Effector memory CD8-positive, alpha-beta T cell (primary cell): ENCODE measurements at regions not wholly inside any gene's neighbourhood (a gene's known extent, or its start where the extent isn't known, plus 50 kb on each side); places are given as distances from the start of the nearest gene placed in this dataset.

ENCODE experiments used
- ATAC-seq: fragments of 150-1000 bp; cut with Tn5 transposase; replicated peaks from 2 replicates; pipeline ENCODE4 v1.10.0; 2021; ENCODE audit warnings: mild to moderate bottlenecking, moderate library complexity
- DNase-seq, 3 experiments: peaks; one replicate each; pipeline ENCODE4 v3.0.0; 2021
- H3K27ac Mint-ChIP-seq, 2 donors: one replicate each; pipeline ENCODE4 v1.8.0; 2022; ENCODE audit warnings: mild to moderate bottlenecking in 2 of 2, mixed read lengths in 2 of 2, moderate library complexity in 2 of 2
- H3K27me3 Mint-ChIP-seq, 2 donors: one replicate each; pipeline ENCODE4 v1.8.0; 2022; ENCODE audit warnings: mixed read lengths in 2 of 2
- H3K36me3 Mint-ChIP-seq: one replicate; pipeline ENCODE4 v1.8.0; 2022; ENCODE audit warnings: mild to moderate bottlenecking, moderate library complexity, mixed read lengths; ENCODE audit not compliant: insufficient read depth
- H3K4me1 Mint-ChIP-seq, 2 donors: one replicate each; pipeline ENCODE4 v1.8.0; 2022; ENCODE audit warnings: low read depth in 2 of 2, mixed read lengths in 2 of 2
- H3K4me3 Mint-ChIP-seq, 2 donors: one replicate each; pipeline ENCODE4 v1.8.0; 2022; ENCODE audit warnings: mild to moderate bottlenecking in 2 of 2, mixed read lengths in 2 of 2, moderate library complexity in 2 of 2
- H3K9me3 Mint-ChIP-seq, 2 donors: one replicate each; pipeline ENCODE4 v1.8.0; 2022; ENCODE audit warnings: mixed read lengths in 2 of 2

DNA sequence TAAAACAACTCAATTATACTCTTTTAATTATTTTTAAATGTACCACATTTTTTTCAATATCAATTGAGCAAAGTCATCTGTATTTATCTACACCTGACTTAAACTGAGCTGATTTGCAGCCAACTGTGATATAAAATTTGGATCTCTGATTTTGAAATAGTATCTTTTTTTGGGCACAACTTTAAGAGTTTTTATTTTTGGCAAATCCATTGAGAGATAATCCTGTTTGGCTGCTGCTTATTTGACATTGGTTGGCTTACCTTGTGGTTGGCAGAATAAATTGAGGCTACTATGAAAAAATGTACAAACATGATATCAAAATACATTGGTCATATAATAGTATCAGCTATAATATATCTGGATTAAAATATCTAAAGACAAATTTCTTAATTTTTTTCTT is 656.0 kb upstream of the NDST4 start:
- Mint-ChIP-seq H3K27me3 (no peaks in the 10 kb centered on the region), H3K4me3 (no peak overlapping the region), H3K9me3 (peaks cover 0 to 3% of the 10 kb centered on the region in 2 donors), H3K4me1 (no peaks in the 10 kb centered on the region), H3K27ac (no peak overlapping the region), H3K36me3 (no peaks in the 10 kb centered on the region)
- no peak for DNase-seq
- ATAC-seq: no peak

DNA sequence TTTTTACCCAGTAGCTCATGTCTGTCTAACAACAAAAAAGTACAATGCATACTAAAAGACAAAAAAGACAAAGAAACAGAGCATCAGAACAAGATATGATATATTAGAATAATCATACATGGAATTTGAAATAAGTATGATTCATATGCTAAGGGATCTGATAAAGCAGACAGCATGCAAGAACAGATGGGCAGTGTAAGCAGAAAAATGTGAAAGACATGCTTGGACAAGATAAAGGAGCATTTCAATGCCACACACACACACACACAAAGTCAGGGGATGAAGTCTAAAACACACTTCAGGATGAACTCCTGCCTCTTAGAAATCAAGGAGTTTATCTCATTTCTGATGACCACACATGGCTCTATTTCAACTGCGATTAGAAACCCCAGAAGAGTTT is 649.6 kb upstream of the NDST4 start:
- Mint-ChIP-seq H3K27me3 (no peaks in the 10 kb centered on the region), H3K27ac (no peak overlapping the region), H3K4me1 (no peaks in the 10 kb centered on the region), H3K36me3 (no peaks in the 10 kb centered on the region), H3K9me3 (peaks cover 0 to 3% of the 10 kb centered on the region in 2 donors), H3K4me3 (no peak overlapping the region)
- no peak for ATAC-seq
- no peak for DNase-seq

DNA sequence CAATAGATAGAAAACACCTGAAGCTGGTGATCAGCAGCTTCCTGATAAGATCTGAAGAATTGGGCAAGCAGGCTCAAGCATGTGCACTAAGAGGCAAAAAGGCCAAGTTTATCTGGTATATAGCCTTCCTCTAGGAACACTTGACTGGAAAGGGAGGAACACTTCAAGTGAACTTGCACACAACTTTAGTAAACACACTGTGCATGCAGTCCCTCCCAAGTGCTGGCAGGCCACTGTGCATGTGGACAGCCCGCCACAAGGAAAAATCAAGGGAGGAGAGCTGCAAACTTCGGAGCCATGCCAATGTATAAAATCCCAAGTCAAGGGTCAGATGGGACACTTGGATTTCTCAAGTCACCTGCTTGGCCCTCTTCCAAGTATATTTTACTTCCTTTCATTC is 645.8 kb upstream of the NDST4 start:
- peaks cover 0 to 2% of the 10 kb centered on the region in 2 donors for H3K9me3 Mint-ChIP-seq
- no peaks in the 10 kb centered on the region for H3K27me3 Mint-ChIP-seq
- DNase-seq: no peak
- ATAC-seq: no peak
- no peak overlapping the region for H3K27ac Mint-ChIP-seq
- no peaks in the 10 kb centered on the region for H3K4me1 Mint-ChIP-seq
- no peak overlapping the region for H3K4me3 Mint-ChIP-seq
- no peaks in the 10 kb centered on the region for H3K36me3 Mint-ChIP-seq

DNA sequence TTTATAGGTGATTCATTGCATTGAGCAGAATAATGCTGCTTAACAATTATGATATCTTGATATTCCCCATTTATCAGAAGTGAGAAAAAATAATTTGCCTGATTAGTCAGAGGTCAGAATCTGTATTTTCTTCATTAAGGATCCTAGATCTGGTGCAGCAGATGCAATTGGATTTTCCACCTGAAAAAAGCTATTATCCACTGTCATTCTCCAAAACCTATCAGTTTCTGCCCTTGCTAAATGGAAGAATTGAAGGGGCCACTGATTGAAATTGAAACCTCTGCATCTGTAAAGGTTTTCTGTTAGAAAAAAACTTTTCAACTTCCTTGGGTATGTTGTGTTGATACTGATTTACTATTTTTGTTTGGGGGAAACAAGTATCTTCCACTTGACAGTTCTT is 636.0 kb upstream of the NDST4 start:
- peaks cover 0 to 9% of the 10 kb centered on the region in 2 donors for H3K9me3 Mint-ChIP-seq
- no peaks in the 10 kb centered on the region for H3K4me1 Mint-ChIP-seq
- ATAC-seq: no peak
- no peak for DNase-seq
- no peak overlapping the region for H3K27ac Mint-ChIP-seq
- H3K36me3 Mint-ChIP-seq: no peaks in the 10 kb centered on the region
- no peak overlapping the region for H3K4me3 Mint-ChIP-seq
- H3K27me3 Mint-ChIP-seq: no peaks in the 10 kb centered on the region

DNA sequence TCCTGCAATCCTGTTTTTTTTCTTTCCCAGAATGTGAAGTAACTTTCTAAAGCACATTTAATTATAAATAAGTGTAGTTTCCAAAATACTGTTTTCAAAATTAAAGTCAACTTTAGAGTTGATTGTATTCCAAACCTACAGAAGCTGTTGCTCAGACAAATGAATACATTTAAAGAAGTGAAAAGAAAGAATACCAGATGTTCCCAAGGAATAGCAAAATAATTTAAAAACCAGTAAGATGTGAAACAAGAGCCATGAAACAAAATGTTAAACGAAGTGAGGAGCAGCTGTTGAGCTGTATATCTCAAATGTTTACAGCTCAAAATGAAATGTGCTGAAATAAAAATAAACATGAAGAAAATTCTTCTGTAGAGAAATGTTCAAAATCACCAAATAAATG is 627.4 kb upstream of the NDST4 start:
- H3K36me3 Mint-ChIP-seq: no peaks in the 10 kb centered on the region
- no peaks in the 10 kb centered on the region for H3K27me3 Mint-ChIP-seq
- peaks cover 0 to 2% of the 10 kb centered on the region in 2 donors for H3K9me3 Mint-ChIP-seq
- ATAC-seq (no peak), DNase-seq (no peak)
- no peaks in the 10 kb centered on the region for H3K4me1 Mint-ChIP-seq
- H3K4me3 Mint-ChIP-seq: no peak overlapping the region
- H3K27ac Mint-ChIP-seq: no peak overlapping the region

DNA sequence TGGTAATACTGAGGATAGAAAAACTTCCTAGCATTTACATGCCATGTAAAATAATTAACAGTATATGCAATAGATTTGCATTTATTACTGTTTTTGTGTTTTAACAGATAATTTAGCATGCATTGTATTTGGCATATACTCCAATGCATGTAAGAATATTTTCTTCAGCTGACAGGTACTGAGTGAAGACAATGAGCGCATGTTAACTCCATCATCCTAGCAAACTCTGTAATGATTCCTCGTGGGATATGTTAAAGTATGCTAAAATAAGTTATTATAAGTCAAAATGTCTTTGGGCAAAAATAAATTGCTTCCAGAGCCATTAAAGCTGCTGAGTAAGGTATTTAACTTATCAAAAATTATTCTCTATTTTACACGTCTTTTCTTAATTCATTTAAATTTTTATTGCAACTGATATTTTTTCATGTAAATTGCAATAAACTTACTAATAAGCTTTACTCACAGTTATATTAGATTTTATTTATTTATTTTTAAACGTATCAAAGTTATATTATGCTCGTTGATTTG is 616.4 kb upstream of the NDST4 start:
- H3K36me3 Mint-ChIP-seq: no peaks in the 10 kb centered on the region
- DNase-seq: no peak
- peaks cover 0 to 8% of the 10 kb centered on the region in 2 donors for H3K9me3 Mint-ChIP-seq
- no peaks in the 10 kb centered on the region for H3K4me1 Mint-ChIP-seq
- no peak for ATAC-seq
- H3K4me3 Mint-ChIP-seq: no peak overlapping the region
- no peaks in the 10 kb centered on the region for H3K27me3 Mint-ChIP-seq
- H3K27ac Mint-ChIP-seq: no peak overlapping the region

DNA sequence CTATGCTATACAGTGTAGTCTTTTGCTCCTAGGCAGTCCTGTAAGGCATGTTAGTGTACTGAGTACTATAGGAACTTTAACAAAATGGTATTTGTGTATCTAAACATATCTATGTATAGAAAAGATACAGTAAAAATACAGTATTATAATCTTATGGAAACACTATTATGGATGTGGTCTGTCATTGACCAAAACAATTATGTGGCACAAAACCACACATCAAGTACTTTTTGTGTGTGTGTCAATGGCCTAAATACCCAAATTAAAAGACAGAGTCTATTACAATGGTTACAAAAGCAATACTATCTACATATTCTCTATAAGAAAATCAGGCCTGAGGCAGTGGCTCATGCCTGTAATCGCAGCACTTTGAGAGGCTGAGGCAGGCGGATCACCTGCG is 610.2 kb upstream of the NDST4 start:
- no peaks in the 10 kb centered on the region for H3K27me3 Mint-ChIP-seq
- ATAC-seq (no peak), DNase-seq (no peak)
- peaks cover 0 to 8% of the 10 kb centered on the region in 2 donors for H3K9me3 Mint-ChIP-seq
- no peak overlapping the region for H3K4me3 Mint-ChIP-seq
- no peak overlapping the region for H3K27ac Mint-ChIP-seq
- H3K36me3 Mint-ChIP-seq: no peaks in the 10 kb centered on the region
- H3K4me1 Mint-ChIP-seq: no peaks in the 10 kb centered on the region

DNA sequence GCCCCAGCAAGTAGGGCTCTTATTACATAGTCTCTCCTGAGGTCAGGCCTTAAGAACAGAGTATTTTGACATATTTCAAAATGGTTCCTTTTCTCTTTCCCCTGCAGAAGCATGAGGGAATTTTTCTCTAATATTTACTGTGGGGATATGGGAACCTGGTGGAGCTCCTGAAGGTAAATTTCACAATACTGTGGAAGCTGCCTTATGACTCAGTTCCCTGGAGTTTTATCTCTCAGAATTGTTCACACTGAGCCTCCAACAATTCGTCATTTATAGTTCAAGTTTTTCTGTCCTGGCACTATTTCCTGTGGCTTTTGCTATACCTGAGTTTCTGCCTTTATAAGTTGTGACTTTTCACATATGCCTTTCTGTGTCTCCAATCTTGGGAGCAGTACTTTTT is 607.2 kb upstream of the NDST4 start:
- no peak overlapping the region for H3K27ac Mint-ChIP-seq

DNA sequence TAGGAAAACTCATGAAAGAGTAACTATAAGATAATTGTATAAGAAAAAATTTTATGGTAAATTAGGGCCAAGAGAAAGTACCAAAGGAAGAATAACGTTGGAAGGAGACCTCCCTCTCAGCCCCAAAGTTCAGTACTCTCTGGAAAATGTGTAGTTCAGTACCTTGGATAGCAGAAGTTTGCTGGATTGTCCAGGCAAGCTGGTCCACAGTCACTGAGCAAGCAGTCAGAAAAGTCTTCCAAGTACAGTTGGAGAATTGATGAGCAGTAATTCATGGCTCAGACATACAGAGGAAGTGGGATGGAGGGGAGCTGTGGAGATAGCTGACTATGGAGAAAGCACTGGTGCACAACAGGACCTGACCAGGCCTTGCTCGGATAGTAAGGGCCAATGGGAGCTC is 598.2 kb upstream of the NDST4 start:
- H3K36me3 Mint-ChIP-seq: no peaks in the 10 kb centered on the region

More for the DNA sequence above, 607.2 kb upstream of the NDST4 start:
- Mint-ChIP-seq H3K4me1 (no peaks in the 10 kb centered on the region), H3K9me3 (peaks cover 0 to 6% of the 10 kb centered on the region in 2 donors), H3K36me3 (no peaks in the 10 kb centered on the region), H3K27me3 (no peaks in the 10 kb centered on the region), H3K4me3 (no peak overlapping the region)
- no peak for ATAC-seq
- no peak for DNase-seq

DNA sequence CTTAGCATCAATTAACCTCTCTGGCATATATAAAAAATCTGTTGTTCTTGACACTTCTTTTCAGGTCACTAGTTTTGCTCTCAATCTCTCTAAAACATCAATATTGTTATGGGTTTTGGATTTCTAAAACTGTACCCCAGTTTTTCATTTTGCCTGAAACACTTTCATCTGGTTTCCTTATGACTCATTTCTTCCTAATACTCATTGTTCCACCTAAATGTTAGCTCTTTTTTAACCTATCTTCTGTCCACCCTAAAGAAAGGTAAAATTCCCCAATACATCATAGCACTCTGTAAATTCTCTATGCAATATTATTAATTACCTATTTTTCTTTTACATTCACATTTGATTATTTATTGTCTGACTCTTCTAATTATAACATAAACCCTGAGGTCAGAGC is 575.5 kb upstream of the NDST4 start:
- ATAC-seq: no peak
- no peak overlapping the region for H3K4me3 Mint-ChIP-seq
- H3K27me3 Mint-ChIP-seq: no peaks in the 10 kb centered on the region
- no peaks in the 10 kb centered on the region for H3K36me3 Mint-ChIP-seq
- peaks cover 5 to 16% of the 10 kb centered on the region in 2 donors for H3K9me3 Mint-ChIP-seq
- H3K27ac Mint-ChIP-seq: no peak overlapping the region
- DNase-seq: no peak
- H3K4me1 Mint-ChIP-seq: no peaks in the 10 kb centered on the region

More for the DNA sequence above, 598.2 kb upstream of the NDST4 start:
- DNase-seq: no peak
- Mint-ChIP-seq H3K4me3 (no peak overlapping the region), H3K9me3 (peaks cover 0 to 4% of the 10 kb centered on the region in 2 donors), H3K4me1 (no peaks in the 10 kb centered on the region), H3K27me3 (no peaks in the 10 kb centered on the region), H3K27ac (no peak overlapping the region)
- ATAC-seq: no peak

DNA sequence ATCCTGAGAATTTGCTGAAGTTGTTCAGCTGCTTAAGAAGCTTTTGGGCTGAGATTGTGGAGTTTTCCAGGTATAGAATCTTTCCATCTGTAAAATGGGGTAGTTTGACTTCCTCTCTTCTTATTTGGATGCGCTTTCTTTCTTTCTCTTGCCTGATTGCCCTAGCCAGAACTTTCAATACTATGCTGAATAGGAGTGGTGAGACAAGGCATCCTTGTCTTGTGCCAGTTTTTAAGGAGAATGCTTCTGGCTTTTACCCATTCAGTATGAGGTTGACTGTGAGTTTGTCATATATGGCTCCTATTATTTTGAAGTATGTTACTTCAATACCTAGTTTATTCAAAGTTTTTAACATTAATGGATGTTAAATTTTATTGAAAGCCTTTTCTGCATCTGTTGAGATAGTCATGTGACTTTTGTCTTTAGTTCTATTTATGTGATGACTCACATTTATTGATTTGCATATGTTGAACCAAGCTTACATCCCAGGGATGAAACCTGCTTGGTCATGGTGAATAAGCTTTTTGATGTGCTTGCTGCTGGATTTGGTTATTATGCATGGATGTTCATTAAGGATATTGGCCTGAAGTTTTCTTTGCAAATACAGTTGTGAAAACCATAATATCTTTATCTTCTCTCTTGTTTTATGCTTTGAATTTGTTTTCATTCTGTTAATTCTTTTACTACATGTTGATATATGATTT is 573.8 kb upstream of the NDST4 start:
- DNase-seq (no peak), ATAC-seq (no peak)
- Mint-ChIP-seq H3K4me3 (no peak overlapping the region), H3K4me1 (no peaks in the 10 kb centered on the region), H3K9me3 (peaks cover 4 to 16% of the 10 kb centered on the region in 2 donors), H3K27ac (no peak overlapping the region), H3K27me3 (no peaks in the 10 kb centered on the region), H3K36me3 (peaks cover 2% of the 10 kb centered on the region)

DNA sequence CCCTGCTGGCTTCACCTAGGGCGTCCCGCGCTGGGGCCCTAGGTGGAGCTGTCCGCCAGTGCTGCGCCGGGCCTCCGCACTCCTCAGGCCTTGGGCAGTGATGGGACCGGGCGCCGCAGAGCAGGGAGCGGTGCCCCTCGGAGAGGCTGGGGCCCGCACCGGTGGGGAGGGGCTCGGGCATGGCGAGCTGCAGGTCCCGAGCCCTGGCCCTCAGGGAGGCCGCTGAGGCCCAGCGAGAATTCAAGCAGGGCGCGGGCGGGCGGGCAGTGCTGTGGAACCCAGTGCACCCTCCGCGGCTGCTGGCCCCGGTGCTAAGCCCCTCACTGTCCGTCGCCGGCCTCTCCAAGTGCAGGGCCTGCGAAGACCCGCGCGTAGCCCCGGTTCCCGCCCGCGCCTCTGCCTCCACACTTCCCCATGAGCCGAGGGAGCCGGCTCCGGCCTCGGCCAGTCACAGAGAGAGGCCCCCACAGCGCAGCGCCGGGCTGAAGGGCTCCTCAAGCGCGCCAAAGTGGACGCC is 565.1 kb upstream of the NDST4 start:
- Mint-ChIP-seq H3K27ac (no peak overlapping the region), H3K9me3 (peaks cover 1 to 10% of the 10 kb centered on the region in 2 donors), H3K27me3 (no peaks in the 10 kb centered on the region), H3K36me3 (peaks cover 2% of the 10 kb centered on the region), H3K4me3 (no peak overlapping the region), H3K4me1 (no peaks in the 10 kb centered on the region)
- ATAC-seq: no peak
- no peak for DNase-seq

DNA sequence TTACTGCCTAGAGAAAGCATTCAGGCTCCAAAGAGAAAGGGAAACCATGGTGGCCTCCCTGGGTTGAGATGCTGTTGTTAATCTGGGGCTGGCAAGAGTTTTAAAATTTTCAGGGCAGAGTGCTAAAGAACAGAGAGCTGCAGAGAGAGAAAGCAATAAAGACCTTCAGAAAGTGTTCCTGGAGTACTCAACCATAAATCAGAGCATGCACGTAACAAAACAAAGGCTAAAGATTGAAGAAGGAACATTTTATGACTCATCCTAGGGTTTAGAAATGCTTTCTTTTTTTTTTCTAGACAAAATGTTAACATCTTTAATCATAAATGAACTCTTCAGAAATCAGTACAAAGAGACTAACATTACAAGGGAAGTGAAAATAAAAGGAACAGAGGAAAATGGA is 562.3 kb upstream of the NDST4 start:
- H3K9me3 Mint-ChIP-seq: peaks cover 1 to 10% of the 10 kb centered on the region in 2 donors
- H3K36me3 Mint-ChIP-seq: no peaks in the 10 kb centered on the region
- no peaks in the 10 kb centered on the region for H3K4me1 Mint-ChIP-seq
- H3K27ac Mint-ChIP-seq: no peak overlapping the region
- DNase-seq (no peak), ATAC-seq (no peak)
- no peak overlapping the region for H3K4me3 Mint-ChIP-seq
- H3K27me3 Mint-ChIP-seq: no peaks in the 10 kb centered on the region

DNA sequence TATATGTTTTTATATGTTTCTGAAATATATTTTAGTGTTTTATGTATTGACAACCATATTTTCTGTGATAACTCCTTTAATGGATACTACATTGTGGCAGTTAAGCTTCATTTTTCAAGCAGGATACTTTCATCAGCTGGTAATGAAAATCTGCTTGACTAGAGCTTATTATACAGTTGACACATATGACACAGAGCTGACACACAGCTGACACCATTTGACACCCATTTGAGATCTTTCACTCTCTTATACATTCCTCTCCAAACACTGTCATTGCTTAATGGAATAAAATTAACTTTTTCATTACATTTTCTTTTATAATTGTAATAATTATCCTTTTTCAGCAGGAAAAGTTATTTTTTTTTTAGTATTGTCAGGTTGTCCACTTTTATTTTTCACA is 561.1 kb upstream of the NDST4 start:
- Mint-ChIP-seq H3K27me3 (no peaks in the 10 kb centered on the region), H3K9me3 (peaks cover 1 to 6% of the 10 kb centered on the region in 2 donors), H3K4me3 (no peak overlapping the region), H3K4me1 (no peaks in the 10 kb centered on the region), H3K27ac (no peak overlapping the region), H3K36me3 (no peaks in the 10 kb centered on the region)
- ATAC-seq: no peak
- DNase-seq: no peak
